BE2C (cell line): ENCODE measurements at regions not wholly inside any gene's neighbourhood (a gene's known extent, or its start where the extent isn't known, plus 50 kb on each side); places are given as distances from the start of the nearest gene placed in this dataset.

Experiments
- DNase-seq: peaks from one replicate; pipeline ENCODE4 v3.0.0-alpha.2; 2020
- H3K27me3 ChIP-seq: fragments of 250-450 bp; sonication (Bioruptor Pico); 2 replicates; pipeline ENCODE4 v1.5.1; 2020; ENCODE audit warnings: mild to moderate bottlenecking
- H3K36me3 ChIP-seq: fragments of 250-450 bp; sonication (Bioruptor Pico); 2 replicates; pipeline ENCODE4 v1.5.1; 2020; ENCODE audit warnings: mild to moderate bottlenecking
- H3K4me1 ChIP-seq: fragments of 250-450 bp; sonication (Bioruptor Pico); 2 replicates; pipeline ENCODE4 v1.5.1; 2020
- H3K4me3 ChIP-seq: 2 replicates; pipeline ENCODE4 v1.5.1; 2011; ENCODE audit warnings: low read depth, low read length
- H3K9me3 ChIP-seq: fragments of 250-450 bp; sonication (Bioruptor Pico); 2 replicates; pipeline ENCODE4 v1.5.1; 2020
- CTCF ChIP-seq: IDR thresholded peaks from 2 replicates; pipeline ENCODE4 v1.5.1; 2012; ENCODE audit warnings: mild to moderate bottlenecking, low read depth, low read length

GRCh38 chr5:98517560-98518366 lies 255.7 kb upstream of the RGMB start:
- H3K9me3 ChIP-seq, result no peaks in the 10 kb centered on the region
- no peaks in the 10 kb centered on the region for H3K36me3 ChIP-seq
- H3K4me1 ChIP-seq, result no peaks in the 10 kb centered on the region
- no peak for TF ChIP-seq CTCF
- no peaks in the 10 kb centered on the region; the same call in 1 of the 2 replicates for H3K27me3 ChIP-seq
- H3K4me3 ChIP-seq, result no peak overlapping the region
- DNase-seq, result no peak

DNA sequence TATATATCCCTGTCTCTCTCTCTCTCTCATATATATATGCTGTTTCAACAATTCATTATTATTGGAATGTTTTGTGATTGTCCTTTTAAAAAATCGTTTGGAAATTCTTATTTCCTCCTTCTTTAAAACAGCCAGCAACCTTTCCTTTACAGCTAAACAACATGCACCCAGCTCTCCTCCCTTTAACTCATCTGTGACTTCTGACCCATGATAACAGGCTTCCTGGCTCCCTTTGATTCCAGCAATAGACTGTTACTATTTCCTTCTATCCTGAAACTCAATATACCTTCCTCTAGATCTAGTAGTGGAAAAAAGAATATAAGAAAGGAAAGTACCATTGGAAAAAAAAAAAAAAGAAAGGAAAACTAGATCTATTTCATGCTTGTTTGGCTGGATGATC lies 254.7 kb upstream of the RGMB start:
- DNase-seq, result no peak
- H3K27me3 ChIP-seq, result no peaks in the 10 kb centered on the region; the same call in 1 of the 2 replicates

GRCh38 chr5:98519571-98519970 lies 253.9 kb upstream of the RGMB start:
- H3K36me3 ChIP-seq, result no peaks in the 10 kb centered on the region
- no peak for DNase-seq
- H3K4me1 ChIP-seq, result no peaks in the 10 kb centered on the region
- no peak for TF ChIP-seq CTCF
- no peak overlapping the region for H3K4me3 ChIP-seq
- no peaks in the 10 kb centered on the region; the same call in 1 of the 2 replicates for H3K27me3 ChIP-seq
- no peaks in the 10 kb centered on the region for H3K9me3 ChIP-seq

More for the DNA sequence above, 254.7 kb upstream of the RGMB start:
- Histone ChIP-seq H3K36me3 (no peaks in the 10 kb centered on the region), H3K9me3 (no peaks in the 10 kb centered on the region), H3K4me1 (no peaks in the 10 kb centered on the region), H3K4me3 (no peak overlapping the region)
- TF ChIP-seq CTCF, result no peak

GRCh38 chr5:98521821-98522220 lies 251.6 kb upstream of the RGMB start:
- Histone ChIP-seq H3K27me3 (no peaks in the 10 kb centered on the region; the same call in 1 of the 2 replicates), H3K4me3 (no peak overlapping the region), H3K9me3 (no peaks in the 10 kb centered on the region), H3K36me3 (no peaks in the 10 kb centered on the region), H3K4me1 (no peaks in the 10 kb centered on the region)
- DNase-seq, result no peak
- TF ChIP-seq CTCF, result no peak

- TF ChIP-seq CTCF, result no peak
- DNase-seq, result no peak
- Histone ChIP-seq H3K36me3 (no peaks in the 10 kb centered on the region), H3K4me3 (no peak overlapping the region), H3K27me3 (no peaks in the 10 kb centered on the region), H3K9me3 (no peaks in the 10 kb centered on the region), H3K4me1 (no peaks in the 10 kb centered on the region)
Observed at GRCh38 chr5:98524773-98525172, 248.7 kb upstream of the RGMB start.

GRCh38 chr5:98527846-98528245 lies 245.6 kb upstream of the RGMB start:
- H3K9me3 ChIP-seq, result no peaks in the 10 kb centered on the region; the same call in 1 of the 2 replicates
- no peaks in the 10 kb centered on the region for H3K36me3 ChIP-seq
- no peak overlapping the region for H3K4me3 ChIP-seq
- TF ChIP-seq CTCF, result no peak
- no peak for DNase-seq
- no peaks in the 10 kb centered on the region for H3K4me1 ChIP-seq
- no peaks in the 10 kb centered on the region for H3K27me3 ChIP-seq
